Testis (tissue), 2 donors: ENCODE measurements at regions not wholly inside any gene's neighbourhood (a gene's known extent, or its start where the extent isn't known, plus 50 kb on each side); places are given as distances from the start of the nearest gene placed in this dataset.

Experiments
- DNase-seq: peaks from one replicate; pipeline ENCODE4 v3.0.0-alpha.2; 2019
- H3K27ac ChIP-seq, 2 donors: fragments of 200-600 bp; sonication (generic); one replicate each; pipeline ENCODE4 v1.5.1; 2019
- H3K27me3 ChIP-seq: fragments of 200-600 bp; sonication (generic); one replicate; pipeline ENCODE4 v1.5.1; 2019
- H3K36me3 ChIP-seq: fragments of 200-600 bp; sonication (generic); one replicate; pipeline ENCODE4 v1.5.1; 2017; ENCODE audit warnings: low read depth; ENCODE audit errors: missing control alignments
- H3K4me1 ChIP-seq: fragments of 200-600 bp; sonication (generic); one replicate; pipeline ENCODE4 v1.5.1; 2019
- H3K4me3 ChIP-seq, 2 donors: fragments of 200-600 bp; sonication (generic); one replicate each; pipeline ENCODE4 v1.5.1; 2017 to 2019
- H3K9me3 ChIP-seq: fragments of 200-600 bp; sonication (generic); one replicate; pipeline ENCODE4 v1.5.1; 2017
- CTCF ChIP-seq, 3 experiments: fragments of 450-650 bp in 2 of 3; fragments of 200-600 bp in 1 of 3; sonication (generic) in 1 of 3; IDR thresholded peaks; one replicate each; pipeline ENCODE4 v1.5.1; 2016 to 2019; ENCODE audit warnings: antibody characterized with exemption in 3 of 3, mild to moderate bottlenecking in 2 of 3, moderate library complexity in 1 of 3
- POLR2A ChIP-seq: fragments of 450-650 bp; IDR thresholded peaks from one replicate; pipeline ENCODE4 v1.6.1; 2017; ENCODE audit warnings: antibody characterized with exemption, mild to moderate bottlenecking, moderate library complexity
- WGBS, 2 donors: methylation state at CpG; one replicate each; pipeline ENCODE4 v1.1.5; 2018; 5-methylcytosine and 5-hydroxymethylcytosine counted together
- intact Hi-C: fragments of 100-400 bp; cut with DNase I; formaldehyde crosslinking; loops from one replicate; pipeline ENCODE4 v1.15.1; 2023; ENCODE audit warnings: low total_unique reads

GRCh38 chr4:151885123-151885522, 124.3 kb upstream of the GATB start:
- DNase-seq: no peak
- H3K27ac ChIP-seq: no peak overlapping the region
- TF ChIP-seq CTCF (IDR thresholded peaks at IDR 0.05) (no peak), POLR2A (no peak)
- H3K4me1 ChIP-seq: no peaks in the 10 kb centered on the region
- WGBS, 2 donors: 93 to 95% methylated on average over 5 of the region's 5 CpGs
- H3K9me3 ChIP-seq: no peaks in the 10 kb centered on the region
- H3K4me3 ChIP-seq: no peak overlapping the region
- intact Hi-C loops: no loop called here
- no peaks in the 10 kb centered on the region for H3K27me3 ChIP-seq
- H3K36me3 ChIP-seq: no peaks in the 10 kb centered on the region

GRCh38 chr4:151883747-151884146, 122.9 kb upstream of the GATB start:
- intact Hi-C loops: no loop called here
- Histone ChIP-seq H3K9me3 (no peaks in the 10 kb centered on the region), H3K27me3 (no peaks in the 10 kb centered on the region), H3K4me3 (no peak overlapping the region), H3K4me1 (no peaks in the 10 kb centered on the region), H3K36me3 (no peaks in the 10 kb centered on the region), H3K27ac (no peak overlapping the region)
- DNase-seq: no peak
- TF ChIP-seq POLR2A: no peak
- TF ChIP-seq CTCF (IDR thresholded peaks at IDR 0.05): no peak
- WGBS, 2 donors: 88 to 92% methylated on average over 4 of the region's 4 CpGs

GRCh38 chr4:151882072-151882803, 121.4 kb upstream of the GATB start:
- no peak for DNase-seq
- intact Hi-C loops: no loop called here
- no peaks in the 10 kb centered on the region for H3K36me3 ChIP-seq
- no peak overlapping the region for H3K4me3 ChIP-seq
- TF ChIP-seq CTCF (IDR thresholded peaks at IDR 0.05): no peak
- TF ChIP-seq POLR2A: no peak
- no peaks in the 10 kb centered on the region for H3K9me3 ChIP-seq
- WGBS, 2 donors: 88 to 93% methylated on average over 9 of the region's 9 CpGs
- H3K27ac ChIP-seq: no peak overlapping the region
- H3K4me1 ChIP-seq: no peaks in the 10 kb centered on the region
- H3K27me3 ChIP-seq: no peaks in the 10 kb centered on the region

- no peak for TF ChIP-seq POLR2A
- TF ChIP-seq CTCF (IDR thresholded peaks at IDR 0.05): no peak
- no peaks in the 10 kb centered on the region for H3K4me1 ChIP-seq
- H3K27ac ChIP-seq: no peak overlapping the region
- no peaks in the 10 kb centered on the region for H3K36me3 ChIP-seq
- DNase-seq: no peak
- no peaks in the 10 kb centered on the region for H3K27me3 ChIP-seq
- WGBS, 2 donors: 75 to 79% methylated on average over 11 of the region's 11 CpGs
- intact Hi-C loops: no loop called here
- no peaks in the 10 kb centered on the region for H3K9me3 ChIP-seq
- H3K4me3 ChIP-seq: no peak overlapping the region
Observed at GRCh38 chr4:151879705-151880445, 119.1 kb upstream of the GATB start.
